Upper lobe of left lung (tissue), 6 donors: ENCODE measurements at regions not wholly inside any gene's neighbourhood (a gene's known extent, or its start where the extent isn't known, plus 50 kb on each side); places are given as distances from the start of the nearest gene placed in this dataset.

Experiments used
- ATAC-seq, 2 donors: fragments of 200-7000 bp; cut with Tn5 transposase; one replicate each; pipeline ENCODE4 v1.9.1; 2022; ENCODE audit warnings: mild to moderate bottlenecking in 2 of 2, moderate library complexity in 2 of 2; ENCODE audit not compliant: low FRiP score in 2 of 2
- DNase-seq, 2 donors: peaks; one replicate each; pipeline ENCODE4 v3.0.0-alpha.2; 2019 to 2020
- H3K27ac ChIP-seq, 4 donors: fragments of 200-600 bp; sonication (generic); one replicate each; pipeline ENCODE4 v1.5.1; 2016 to 2019
- H3K27me3 ChIP-seq, 4 donors: fragments of 200-600 bp; sonication (generic); one replicate each; pipeline ENCODE4 v1.5.1; 2017 to 2019
- H3K36me3 ChIP-seq, 4 donors: fragments of 200-600 bp; sonication (generic); one replicate each; pipeline ENCODE4 v1.5.1; 2016 to 2019
- H3K4me1 ChIP-seq, 4 donors: fragments of 200-600 bp; sonication (generic); one replicate each; pipeline ENCODE4 v1.5.1; 2018 to 2019
- H3K4me3 ChIP-seq, 4 donors: fragments of 200-600 bp; sonication (generic); one replicate each; pipeline ENCODE4 v1.5.1; 2017 to 2019; ENCODE audit warnings: mild to moderate bottlenecking in 2 of 4, moderate library complexity in 1 of 4
- H3K9me3 ChIP-seq, 4 donors: fragments of 200-600 bp; sonication (generic); one replicate each; pipeline ENCODE4 v1.5.1; 2018 to 2019
- EP300 ChIP-seq, 4 donors: sonication (generic); formaldehyde crosslinking; IDR thresholded peaks; one replicate each; pipeline ENCODE4 v1.5.1; 2017; ENCODE audit warnings: antibody characterized with exemption in 4 of 4, control low read depth in 2 of 4
- POLR2A ChIP-seq, 4 donors: fragments of 450-650 bp; IDR thresholded peaks; one replicate each; pipeline ENCODE4 v1.5.1; 2016 to 2017; ENCODE audit warnings: antibody characterized with exemption in 4 of 4, mild to moderate bottlenecking in 2 of 4
- POLR2AphosphoS5 ChIP-seq, 2 donors: sonication (generic); formaldehyde crosslinking; IDR thresholded peaks; one replicate each; pipeline ENCODE4 v1.5.1; 2017; ENCODE audit warnings: antibody characterized with exemption in 2 of 2
- WGBS, 2 donors: methylation state at CpG; one replicate each; pipeline ENCODE4 v1.1.5; 2017 to 2018; 5-methylcytosine and 5-hydroxymethylcytosine counted together
- TF ChIP-seq, protein P1 (sequence below), 6 experiments: fragments of 450-650 bp in 4 of 6; fragments of 200-600 bp in 2 of 6; sonication (generic) in 2 of 6; IDR thresholded peaks; one replicate each; pipeline ENCODE4 v1.5.1; 2016 to 2019; ENCODE audit warnings: antibody characterized with exemption in 6 of 6
- donor health status: DM: no; HTN: no; CAD: no; lungs with moderate emphysema.
- donor health status: DM: no; HTN: yes; CAD: no; lungs with severe emphysema.

DNA sequence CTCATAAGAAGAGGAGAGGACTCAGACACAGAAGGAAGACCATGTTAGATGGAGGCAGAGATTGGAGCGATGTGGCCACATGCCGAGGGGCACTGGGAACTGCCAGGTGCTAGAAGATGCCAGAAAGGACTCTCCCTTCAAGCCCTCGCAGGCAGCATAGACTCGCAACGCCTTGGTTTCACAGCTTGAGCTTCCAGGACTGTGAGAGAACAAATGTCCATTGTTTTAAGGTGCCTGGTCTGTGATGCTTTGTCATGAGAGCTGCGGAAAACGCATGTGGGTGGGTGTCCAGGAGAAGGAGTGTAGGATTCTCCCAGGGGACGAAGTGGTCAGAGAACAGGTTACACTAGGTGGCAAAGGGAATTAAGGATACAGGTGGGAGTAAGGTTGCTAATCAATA is 125.9 kb upstream of the USP29 start:
- Histone ChIP-seq H3K27me3 (no peaks in the 10 kb centered on the region), H3K36me3 (no peaks in the 10 kb centered on the region), H3K9me3 (no peaks in the 10 kb centered on the region), H3K4me3 (no peak overlapping the region), H3K4me1 (no peaks in the 10 kb centered on the region), H3K27ac (no peak overlapping the region)
- no peak for TF ChIP-seq EP300 (IDR thresholded peaks at IDR 0.05)
- no peak for TF ChIP-seq POLR2A (IDR thresholded peaks at IDR 0.05)
- TF ChIP-seq, protein P1, sequence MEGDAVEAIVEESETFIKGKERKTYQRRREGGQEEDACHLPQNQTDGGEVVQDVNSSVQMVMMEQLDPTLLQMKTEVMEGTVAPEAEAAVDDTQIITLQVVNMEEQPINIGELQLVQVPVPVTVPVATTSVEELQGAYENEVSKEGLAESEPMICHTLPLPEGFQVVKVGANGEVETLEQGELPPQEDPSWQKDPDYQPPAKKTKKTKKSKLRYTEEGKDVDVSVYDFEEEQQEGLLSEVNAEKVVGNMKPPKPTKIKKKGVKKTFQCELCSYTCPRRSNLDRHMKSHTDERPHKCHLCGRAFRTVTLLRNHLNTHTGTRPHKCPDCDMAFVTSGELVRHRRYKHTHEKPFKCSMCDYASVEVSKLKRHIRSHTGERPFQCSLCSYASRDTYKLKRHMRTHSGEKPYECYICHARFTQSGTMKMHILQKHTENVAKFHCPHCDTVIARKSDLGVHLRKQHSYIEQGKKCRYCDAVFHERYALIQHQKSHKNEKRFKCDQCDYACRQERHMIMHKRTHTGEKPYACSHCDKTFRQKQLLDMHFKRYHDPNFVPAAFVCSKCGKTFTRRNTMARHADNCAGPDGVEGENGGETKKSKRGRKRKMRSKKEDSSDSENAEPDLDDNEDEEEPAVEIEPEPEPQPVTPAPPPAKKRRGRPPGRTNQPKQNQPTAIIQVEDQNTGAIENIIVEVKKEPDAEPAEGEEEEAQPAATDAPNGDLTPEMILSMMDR (IDR thresholded peaks at IDR 0.05): no peak
- no peak for TF ChIP-seq POLR2AphosphoS5 (IDR thresholded peaks at IDR 0.05)
- 81 to 84% methylated on average over 8 of the region's 8 CpGs for WGBS, 2 donors
- DNase-seq (no peak), ATAC-seq (no peak)

DNA sequence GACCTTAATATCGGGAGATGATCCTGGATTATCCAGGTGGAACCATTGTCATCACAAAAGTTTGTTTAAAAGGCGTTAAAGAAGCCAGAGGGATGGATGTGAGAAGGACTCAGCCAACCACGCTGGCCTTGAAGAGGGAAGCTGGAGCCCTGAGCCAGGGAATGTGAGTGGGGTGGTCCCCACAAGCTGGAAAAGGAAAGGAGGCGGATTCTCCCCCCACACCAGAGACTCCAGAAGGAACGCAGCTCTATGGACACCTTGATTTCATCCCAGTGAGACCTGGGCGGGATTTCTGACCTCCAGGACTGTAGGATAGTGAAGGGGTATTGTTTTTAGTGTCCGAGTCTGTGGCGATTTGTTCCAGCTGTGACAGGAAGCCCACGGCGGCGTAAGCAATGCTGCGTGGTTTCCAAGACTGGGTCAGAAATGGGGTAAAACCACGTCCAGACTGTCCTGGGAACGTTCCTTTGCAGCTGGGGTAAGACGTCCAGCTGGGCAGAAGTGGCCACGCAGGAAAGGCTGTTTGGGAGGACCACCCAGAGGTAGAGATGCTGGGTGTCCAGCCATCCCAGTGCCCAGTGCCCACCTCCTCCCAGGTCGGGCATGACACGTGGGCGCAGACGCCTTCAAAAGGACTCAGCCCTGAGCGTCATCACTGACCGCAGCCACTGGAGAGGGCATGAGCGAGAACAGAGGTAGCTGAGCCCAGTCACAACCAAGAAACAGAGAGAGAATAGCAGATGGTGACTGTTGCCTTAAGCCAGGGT is 125.4 kb upstream of the USP29 start:
- 77 to 79% methylated on average over 18 to 23 of the region's 23 CpGs for WGBS, 2 donors
- TF ChIP-seq POLR2AphosphoS5 (IDR thresholded peaks at IDR 0.05): no peak
- no peak for TF ChIP-seq EP300 (IDR thresholded peaks at IDR 0.05)
- no peak for TF ChIP-seq POLR2A (IDR thresholded peaks at IDR 0.05)
- TF ChIP-seq, protein P1 (IDR thresholded peaks at IDR 0.05): no peak
- no peaks in the 10 kb centered on the region for H3K9me3 ChIP-seq

DNA sequence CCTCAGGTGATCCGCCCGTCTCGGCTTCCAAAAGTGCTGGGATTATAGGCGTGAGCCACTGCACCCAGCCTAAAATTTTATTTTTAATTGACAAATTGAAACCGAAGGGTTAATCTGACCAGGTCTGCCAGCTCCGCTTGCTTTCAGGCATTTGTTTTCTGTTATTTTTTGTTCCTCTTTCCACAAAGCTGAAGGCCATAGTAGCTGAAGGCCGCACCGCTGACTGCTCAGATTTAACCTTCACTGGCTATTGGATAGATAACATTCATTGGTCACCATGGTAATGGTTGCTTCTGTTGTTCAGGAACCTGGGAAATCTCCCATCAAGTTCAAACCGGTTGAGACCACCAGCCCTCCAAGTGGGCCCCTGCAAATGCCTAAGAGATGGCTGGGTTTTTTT is 124.5 kb upstream of the USP29 start:
- Histone ChIP-seq H3K36me3 (no peaks in the 10 kb centered on the region), H3K27ac (no peak overlapping the region), H3K4me3 (no peak overlapping the region), H3K4me1 (no peaks in the 10 kb centered on the region), H3K9me3 (no peaks in the 10 kb centered on the region), H3K27me3 (no peaks in the 10 kb centered on the region)
- ATAC-seq (no peak), DNase-seq (no peak)
- 63 to 67% methylated on average over 9 of the region's 9 CpGs for WGBS, 2 donors
- TF ChIP-seq, protein P1 (IDR thresholded peaks at IDR 0.05): no peak
- no peak for TF ChIP-seq EP300 (IDR thresholded peaks at IDR 0.05)
- TF ChIP-seq POLR2AphosphoS5 (IDR thresholded peaks at IDR 0.05): no peak
- TF ChIP-seq POLR2A (IDR thresholded peaks at IDR 0.05): no peak

More for the DNA sequence above, 125.4 kb upstream of the USP29 start:
- H3K27ac ChIP-seq: no peak overlapping the region
- no peaks in the 10 kb centered on the region for H3K27me3 ChIP-seq
- no peaks in the 10 kb centered on the region for H3K4me1 ChIP-seq
- no peaks in the 10 kb centered on the region for H3K36me3 ChIP-seq
- no peak for DNase-seq
- H3K4me3 ChIP-seq: no peak overlapping the region
- ATAC-seq: peak in 1 of 2 donors; percentile 49

DNA sequence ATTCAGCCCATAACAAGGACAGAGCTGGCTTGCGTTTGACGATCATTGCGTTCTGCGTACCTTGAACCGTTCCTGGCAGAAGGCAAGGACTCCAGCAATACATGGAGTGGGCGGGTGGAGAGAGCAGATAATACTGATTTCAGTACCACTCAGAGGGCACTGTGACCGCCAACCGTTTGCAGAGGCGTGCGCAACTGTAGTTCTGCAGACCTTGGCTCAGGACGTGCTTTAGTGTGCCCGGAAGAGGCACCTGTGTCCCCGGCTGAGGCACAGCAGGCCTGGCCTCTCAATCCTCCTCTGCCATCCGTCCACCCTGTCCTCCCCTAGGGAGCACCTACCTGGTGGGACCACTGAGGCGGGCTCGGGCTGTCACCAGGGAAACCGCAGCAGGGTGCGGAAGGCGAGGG is 117.6 kb upstream of the USP29 start:
- Histone ChIP-seq H3K4me1 (no peaks in the 10 kb centered on the region), H3K9me3 (peaks cover 0 to 8% (median 4%) of the 10 kb centered on the region in 4 donors), H3K27ac (no peak overlapping the region), H3K27me3 (no peaks in the 10 kb centered on the region), H3K36me3 (no peaks in the 10 kb centered on the region), H3K4me3 (no peak overlapping the region)
- ATAC-seq: no peak
- no peak for TF ChIP-seq POLR2A (IDR thresholded peaks at IDR 0.05)
- TF ChIP-seq EP300 (IDR thresholded peaks at IDR 0.05): no peak
- TF ChIP-seq, protein P1 (IDR thresholded peaks at IDR 0.05): no peak
- no peak for TF ChIP-seq POLR2AphosphoS5 (IDR thresholded peaks at IDR 0.05)
- 56 to 77% methylated on average over 15 to 19 of the region's 19 CpGs for WGBS, 2 donors
- DNase-seq: no peak

DNA sequence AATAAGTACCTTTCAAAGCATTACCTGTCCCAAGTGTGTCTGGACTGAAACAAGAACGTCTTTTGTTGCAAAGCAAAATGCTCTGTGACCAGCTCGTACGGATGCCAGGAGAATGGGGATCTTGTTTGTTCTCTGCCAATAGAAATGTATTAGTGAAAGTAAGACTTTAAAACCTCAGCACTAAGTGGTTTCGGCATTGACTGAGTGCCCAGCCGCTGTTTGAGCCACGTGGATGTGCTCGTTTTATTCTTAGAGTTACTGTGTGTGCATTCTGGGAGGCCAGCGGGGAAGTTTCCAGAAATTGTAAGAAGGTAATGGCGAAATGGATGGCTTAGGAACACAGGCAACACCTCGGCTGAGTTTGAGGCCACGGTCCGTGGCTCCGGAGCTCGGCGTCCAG is 117.1 kb upstream of the USP29 start:
- 64 to 67% methylated on average over 15 of the region's 15 CpGs for WGBS, 2 donors
- DNase-seq: no peak
- Histone ChIP-seq H3K36me3 (no peaks in the 10 kb centered on the region), H3K4me3 (no peak overlapping the region), H3K9me3 (peaks cover 0 to 8% (median 4%) of the 10 kb centered on the region in 4 donors), H3K27ac (no peak overlapping the region), H3K27me3 (no peaks in the 10 kb centered on the region), H3K4me1 (no peaks in the 10 kb centered on the region)
- no peak for ATAC-seq
- no peak for TF ChIP-seq POLR2AphosphoS5 (IDR thresholded peaks at IDR 0.05)
- TF ChIP-seq, protein P1 (IDR thresholded peaks at IDR 0.05): no peak
- TF ChIP-seq EP300 (IDR thresholded peaks at IDR 0.05): no peak
- no peak for TF ChIP-seq POLR2A (IDR thresholded peaks at IDR 0.05)
